ENCODE measurements at regions not wholly inside any gene's neighbourhood (a gene's known extent, or its start where the extent isn't known, plus 50 kb on each side); places are given as distances from the start of the nearest gene placed in this dataset.
"Not testable (repeated sequence)": the region's sequence is repeated elsewhere in the genome, so short reads cannot be mapped to it uniquely, and the experiment has no call there.

DNA sequence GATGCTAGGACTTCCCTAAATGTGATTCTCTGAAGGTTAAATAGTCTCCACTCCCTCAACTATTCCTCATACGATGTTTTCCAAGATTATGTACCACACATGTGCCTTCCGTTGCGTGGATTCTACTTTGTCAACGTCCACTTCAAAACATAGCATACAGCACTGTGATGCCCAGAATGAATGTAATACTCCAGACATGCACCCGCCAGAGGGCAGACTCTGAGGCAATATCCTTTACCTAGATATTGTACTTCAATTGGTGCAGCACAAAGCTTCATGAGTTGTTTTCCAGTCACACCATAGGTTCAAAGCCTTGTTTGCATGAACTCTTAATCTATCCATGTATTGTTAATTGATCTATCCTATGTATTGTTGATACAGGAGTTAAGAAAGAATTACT is 201.0 kb upstream of the NABP1 start:
- no peak for DNase-seq

DNA sequence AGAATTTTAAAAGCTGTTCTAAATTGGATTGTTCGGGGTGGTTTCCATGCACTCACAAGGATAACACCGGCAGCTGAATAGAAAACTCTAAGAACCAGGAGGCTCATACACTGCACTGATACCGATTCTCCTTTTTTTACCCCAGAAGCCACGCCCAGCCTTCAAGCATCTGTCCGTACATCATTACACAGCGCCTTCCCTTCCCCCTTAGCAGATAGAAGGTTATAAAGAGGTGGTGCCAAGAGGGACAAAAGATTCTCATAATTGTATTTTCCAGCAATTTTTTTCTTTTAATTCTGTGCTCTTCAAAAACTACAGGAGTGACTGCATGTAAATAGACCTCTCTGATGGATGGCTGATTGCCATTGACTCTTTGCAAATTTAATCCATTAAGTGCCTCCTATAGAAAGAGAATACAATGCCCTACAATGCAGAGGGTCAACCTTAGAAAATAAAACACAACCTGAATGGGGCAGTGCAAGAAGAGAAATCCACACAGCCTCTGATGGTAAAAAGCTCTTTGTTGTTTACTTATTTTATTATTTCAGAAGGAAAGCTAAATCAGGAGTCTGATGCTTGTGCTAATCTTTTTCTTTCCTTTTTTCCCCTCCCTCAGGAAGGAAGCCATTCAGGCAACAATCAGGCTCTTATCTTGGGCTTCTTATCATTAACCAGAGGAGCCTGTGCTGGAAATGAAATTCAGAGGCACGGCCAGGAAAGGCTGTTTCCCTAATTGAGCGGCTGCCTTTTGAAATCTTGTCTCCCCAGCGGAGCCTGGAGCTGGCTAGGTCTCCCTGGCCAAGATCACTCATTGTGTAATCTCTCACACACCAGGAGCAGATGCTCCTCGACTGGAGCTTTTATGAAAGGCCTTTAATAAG is 198.9 kb upstream of the NABP1 start:
- no peak for DNase-seq

DNA sequence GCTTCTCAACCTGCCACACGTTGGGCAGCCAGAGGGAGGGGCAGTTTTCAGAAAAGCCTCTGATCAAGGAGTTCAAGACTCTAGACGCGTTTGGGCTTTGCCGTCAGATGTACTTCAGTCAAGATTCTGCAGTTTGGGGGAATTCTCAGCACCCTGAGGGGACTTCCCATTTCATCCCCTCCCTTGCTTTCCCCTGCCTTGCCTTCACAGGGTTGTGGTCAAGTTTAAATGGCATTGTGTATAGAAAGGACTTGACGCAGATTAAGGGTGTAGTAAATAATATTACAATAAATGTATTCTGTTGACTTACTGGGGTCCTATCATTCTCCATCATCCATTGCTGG is 198.3 kb upstream of the NABP1 start:
- DNase-seq: no peak

GRCh38 chr2:191481305-191482070 is 196.4 kb upstream of the NABP1 start:
- no peak for DNase-seq

- DNase-seq: no peak
Measured at GRCh38 chr2:191483117-191483516, 194.8 kb upstream of the NABP1 start.

- peak; percentile 5 for DNase-seq
Measured at GRCh38 chr2:191486584-191487320, 191.2 kb upstream of the NABP1 start.

DNA sequence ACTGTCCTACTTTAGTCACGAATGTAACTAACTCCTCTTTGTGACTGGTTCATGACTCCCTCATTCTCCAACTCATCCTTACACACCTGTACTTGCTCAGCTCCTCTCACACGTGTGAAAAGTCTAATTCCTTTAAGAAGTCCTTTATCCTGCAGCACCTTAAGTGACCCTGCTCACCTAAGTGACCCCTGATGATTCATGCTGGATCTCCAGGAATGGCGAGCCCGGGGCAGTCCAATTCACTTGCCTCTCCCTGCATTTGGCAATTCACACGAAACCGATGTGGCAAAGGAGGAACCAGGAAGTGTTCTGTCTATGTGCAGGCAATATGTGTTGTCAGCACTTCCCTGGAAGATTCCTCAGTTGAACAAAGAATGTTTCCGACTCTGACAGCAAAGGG is 189.8 kb upstream of the NABP1 start:
- DNase-seq: no peak

DNA sequence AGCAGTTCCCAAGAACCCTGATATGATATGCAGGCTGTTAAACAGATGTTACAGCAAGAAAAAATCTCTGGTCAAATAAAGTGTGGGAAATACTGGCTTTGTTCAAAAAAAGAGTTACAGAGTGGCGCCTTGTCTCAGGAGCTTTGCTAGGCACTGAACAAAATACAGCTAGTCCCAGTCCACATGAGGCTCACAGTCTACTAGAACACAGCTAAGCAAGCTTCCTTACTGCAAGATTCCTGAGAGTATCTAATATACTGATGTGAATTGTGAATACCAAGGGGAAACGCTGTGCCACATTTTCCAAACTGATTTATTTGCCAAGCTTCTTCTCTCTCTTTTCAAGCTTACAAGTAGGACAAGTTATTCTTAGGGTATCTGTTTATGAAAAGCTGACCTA is 188.8 kb upstream of the NABP1 start:
- no peak for DNase-seq

GRCh38 chr2:191496838-191497237 is 181.1 kb upstream of the NABP1 start:
- no peak for DNase-seq

- no peak for DNase-seq
Measured at GRCh38 chr2:191497822-191498221, 180.1 kb upstream of the NABP1 start.

- no peak for DNase-seq
Measured at GRCh38 chr2:191499050-191499449, 178.9 kb upstream of the NABP1 start.

DNA sequence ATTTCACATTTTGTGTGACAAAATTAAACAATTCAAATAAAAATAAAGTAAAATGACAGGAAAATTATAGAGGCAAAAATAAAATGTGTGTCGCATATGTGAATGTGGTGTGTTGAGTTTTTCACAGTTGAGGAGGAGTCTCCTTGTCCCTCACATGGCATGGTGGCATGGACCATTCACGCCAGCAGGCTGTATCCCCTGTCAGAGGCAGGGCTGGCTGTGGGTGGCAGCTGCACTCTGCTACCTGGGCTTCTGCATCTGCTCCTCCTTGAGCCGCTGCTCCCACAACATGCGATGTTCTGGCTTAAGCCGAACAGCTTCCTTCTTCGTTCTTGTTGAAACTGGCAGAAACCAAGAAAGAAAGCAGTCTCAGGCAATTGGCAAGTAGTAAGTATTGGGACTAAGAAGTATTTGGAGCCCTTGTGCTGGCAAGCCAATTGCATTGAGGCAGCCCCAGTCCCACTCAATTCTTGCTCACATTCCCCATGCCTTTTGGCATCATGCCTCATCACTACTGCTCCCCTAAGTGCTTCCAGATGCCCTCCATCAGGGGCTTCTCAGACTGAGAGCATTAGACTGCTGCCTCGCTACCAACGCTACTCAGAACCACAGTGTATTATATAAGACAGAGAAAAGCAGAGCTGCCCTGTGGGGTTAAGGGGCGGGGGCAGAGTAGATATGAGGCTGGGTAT is 177.9 kb upstream of the NABP1 start:
- no peak for DNase-seq

- no peak for DNase-seq
Measured at GRCh38 chr2:191500566-191500883, 177.4 kb upstream of the NABP1 start.

GRCh38 chr2:191500884-191501560 is 176.9 kb upstream of the NABP1 start:
- DNase-seq: no peak

- DNase-seq: no peak
Measured at GRCh38 chr2:191501561-191502168, 176.3 kb upstream of the NABP1 start.

- DNase-seq: no peak
Measured at GRCh38 chr2:191506515-191506914, 171.4 kb upstream of the NABP1 start.

GRCh38 chr2:191507252-191507853 is 170.6 kb upstream of the NABP1 start:
- DNase-seq: not testable (repeated sequence)

DNA sequence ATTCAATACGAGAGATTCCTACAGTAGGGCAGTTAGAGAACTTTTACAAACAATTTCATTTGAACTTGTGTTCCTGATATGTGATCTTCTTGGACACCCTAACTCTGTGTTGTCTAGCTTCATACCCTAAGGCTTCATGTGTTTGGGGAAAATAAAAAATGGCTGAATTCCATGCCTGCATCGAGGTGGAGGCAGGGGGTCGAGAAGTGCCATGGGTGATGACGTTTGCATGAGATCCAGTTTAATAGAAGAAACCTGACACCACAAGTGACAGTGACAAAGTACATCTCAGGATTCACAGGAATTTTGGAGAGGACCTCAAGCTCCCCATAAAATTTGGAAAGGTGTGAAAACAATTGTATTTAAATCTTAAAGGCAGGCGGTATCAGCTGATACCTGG is 169.2 kb upstream of the NABP1 start:
- no peak for DNase-seq

GRCh38 chr2:191512216-191512835 is 165.6 kb upstream of the NABP1 start:
- no peak for DNase-seq

DNA sequence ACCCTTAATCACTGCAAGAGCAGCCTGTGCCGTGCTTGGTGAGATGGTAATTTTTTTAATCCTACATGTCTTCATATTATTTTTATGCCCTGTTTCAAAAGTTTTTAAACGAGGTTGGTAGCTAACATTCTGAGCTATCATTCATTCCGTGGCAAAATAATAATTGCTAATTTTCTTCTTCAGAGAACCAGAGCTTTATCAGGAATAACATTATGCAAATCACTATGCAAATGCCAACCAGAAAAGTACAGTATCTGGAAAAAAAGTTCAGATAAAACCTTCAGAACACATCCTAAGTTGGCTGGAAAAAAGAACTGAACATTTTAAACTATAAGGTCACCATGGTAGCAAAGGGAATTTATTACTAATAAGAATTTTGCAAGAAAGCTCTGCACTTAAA is 165.1 kb upstream of the NABP1 start:
- no peak for DNase-seq

- DNase-seq: no peak
Measured at GRCh38 chr2:191514613-191515012, 163.3 kb upstream of the NABP1 start.
